Cardiac muscle cell (in vitro differentiated cells and primary cell): ENCODE measurements at regions not wholly inside any gene's neighbourhood (a gene's known extent, or its start where the extent isn't known, plus 50 kb on each side); places are given as distances from the start of the nearest gene placed in this dataset.

Experiments used
- DNase-seq, 2 donors: peaks; one replicate each; pipeline versions ENCODE4 v3.0.0 to v3.0.0-alpha.2; 2010 to 2017; ENCODE audit warnings: low read depth in 1 of 2, low spot score in 1 of 2
- H3K27ac ChIP-seq: fragments of 200-600 bp; sonication (generic); 2 replicates; pipeline ENCODE4 v1.5.1; 2016
- H3K27me3 ChIP-seq: fragments of 200-600 bp; sonication (generic); 2 replicates; pipeline ENCODE4 v1.6.0; 2016; ENCODE audit warnings: control low read depth
- H3K36me3 ChIP-seq: fragments of 200-600 bp; sonication (generic); 2 replicates; pipeline ENCODE4 v1.5.1; 2016; ENCODE audit warnings: control low read depth
- H3K4me1 ChIP-seq: fragments of 200-600 bp; sonication (generic); 2 replicates; pipeline ENCODE4 v1.8.1; 2017; ENCODE audit warnings: low read depth, mild to moderate bottlenecking, mixed run types
- H3K4me3 ChIP-seq: fragments of 200-600 bp; sonication (generic); 2 replicates; pipeline ENCODE4 v1.5.1; 2016; ENCODE audit warnings: mild to moderate bottlenecking
- H3K9me3 ChIP-seq: fragments of 200-600 bp; sonication (generic); 2 replicates; pipeline ENCODE4 v1.5.1; 2017; ENCODE audit warnings: low read depth, mild to moderate bottlenecking, control low read depth
- TF ChIP-seq, protein P1 (sequence below): IDR thresholded peaks from 2 replicates; pipeline ENCODE4 v1.5.1; 2012; ENCODE audit warnings: low read depth, mild to moderate bottlenecking, low read length

DNA sequence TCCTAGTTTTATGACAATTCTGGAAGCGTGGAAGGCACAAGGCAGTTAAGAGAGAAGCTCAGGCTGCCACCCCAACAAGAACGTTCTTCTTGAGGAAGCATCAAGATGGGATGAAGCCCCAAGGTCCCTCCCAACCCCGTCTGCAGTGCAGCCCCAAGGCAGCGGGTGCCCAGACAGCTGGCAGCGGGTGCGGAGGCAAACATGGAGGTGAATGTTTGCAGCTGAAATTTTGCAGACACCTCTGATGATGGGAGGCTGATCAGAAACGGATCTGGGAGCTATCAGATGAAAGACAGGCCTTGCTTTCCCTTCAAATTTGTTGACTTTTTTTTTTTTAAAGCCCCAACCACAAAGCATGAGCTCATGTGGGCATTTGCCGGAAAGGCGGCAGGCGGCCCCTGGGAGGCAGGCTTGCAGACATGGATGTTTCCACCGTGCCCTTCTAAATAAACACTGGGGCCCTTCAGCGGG is 230.7 kb upstream of the RTL1 start:
- TF ChIP-seq, protein P1, sequence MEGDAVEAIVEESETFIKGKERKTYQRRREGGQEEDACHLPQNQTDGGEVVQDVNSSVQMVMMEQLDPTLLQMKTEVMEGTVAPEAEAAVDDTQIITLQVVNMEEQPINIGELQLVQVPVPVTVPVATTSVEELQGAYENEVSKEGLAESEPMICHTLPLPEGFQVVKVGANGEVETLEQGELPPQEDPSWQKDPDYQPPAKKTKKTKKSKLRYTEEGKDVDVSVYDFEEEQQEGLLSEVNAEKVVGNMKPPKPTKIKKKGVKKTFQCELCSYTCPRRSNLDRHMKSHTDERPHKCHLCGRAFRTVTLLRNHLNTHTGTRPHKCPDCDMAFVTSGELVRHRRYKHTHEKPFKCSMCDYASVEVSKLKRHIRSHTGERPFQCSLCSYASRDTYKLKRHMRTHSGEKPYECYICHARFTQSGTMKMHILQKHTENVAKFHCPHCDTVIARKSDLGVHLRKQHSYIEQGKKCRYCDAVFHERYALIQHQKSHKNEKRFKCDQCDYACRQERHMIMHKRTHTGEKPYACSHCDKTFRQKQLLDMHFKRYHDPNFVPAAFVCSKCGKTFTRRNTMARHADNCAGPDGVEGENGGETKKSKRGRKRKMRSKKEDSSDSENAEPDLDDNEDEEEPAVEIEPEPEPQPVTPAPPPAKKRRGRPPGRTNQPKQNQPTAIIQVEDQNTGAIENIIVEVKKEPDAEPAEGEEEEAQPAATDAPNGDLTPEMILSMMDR, result no peak
- Histone ChIP-seq H3K4me3 (no peak overlapping the region), H3K27me3 (no peaks in the 10 kb centered on the region), H3K4me1 (no peaks in the 10 kb centered on the region), H3K36me3 (no peaks in the 10 kb centered on the region), H3K27ac (no peak overlapping the region), H3K9me3 (no peaks in the 10 kb centered on the region)
- DNase-seq, result no peak

DNA sequence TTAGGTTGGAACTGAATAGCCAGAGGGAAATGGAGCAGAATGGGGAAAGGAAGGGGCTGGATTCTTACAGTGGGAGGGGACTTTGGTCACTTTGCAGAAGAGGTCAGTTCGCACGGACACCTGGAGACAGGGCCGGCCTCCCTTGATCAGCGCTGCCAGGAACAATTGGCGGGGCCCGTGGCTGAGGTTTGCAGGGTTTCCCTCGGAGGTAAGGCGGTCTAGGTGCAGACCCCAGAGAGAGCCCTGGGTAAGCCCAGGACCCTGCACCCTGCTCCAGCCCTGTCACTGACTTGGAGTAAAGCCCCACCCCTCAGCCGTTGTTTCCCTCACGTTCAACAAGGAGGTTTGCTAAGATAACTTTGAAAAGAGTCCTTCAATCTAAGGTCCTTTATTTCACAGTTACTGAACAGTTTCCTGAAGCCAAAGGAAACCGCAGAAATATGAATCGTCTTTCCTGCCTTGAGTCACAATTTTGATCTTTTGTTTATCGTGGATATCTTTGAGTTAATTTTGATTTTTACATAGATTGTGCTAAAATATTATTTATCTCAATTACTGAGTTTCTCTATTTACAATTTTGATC is 231.4 kb upstream of the RTL1 start:
- no peaks in the 10 kb centered on the region for H3K9me3 ChIP-seq
- no peak for DNase-seq
- TF ChIP-seq, protein P1, result no peak
- no peaks in the 10 kb centered on the region for H3K36me3 ChIP-seq
- H3K27me3 ChIP-seq, result no peaks in the 10 kb centered on the region
- no peak overlapping the region for H3K4me3 ChIP-seq
- no peaks in the 10 kb centered on the region for H3K4me1 ChIP-seq
- H3K27ac ChIP-seq, result no peak overlapping the region

DNA sequence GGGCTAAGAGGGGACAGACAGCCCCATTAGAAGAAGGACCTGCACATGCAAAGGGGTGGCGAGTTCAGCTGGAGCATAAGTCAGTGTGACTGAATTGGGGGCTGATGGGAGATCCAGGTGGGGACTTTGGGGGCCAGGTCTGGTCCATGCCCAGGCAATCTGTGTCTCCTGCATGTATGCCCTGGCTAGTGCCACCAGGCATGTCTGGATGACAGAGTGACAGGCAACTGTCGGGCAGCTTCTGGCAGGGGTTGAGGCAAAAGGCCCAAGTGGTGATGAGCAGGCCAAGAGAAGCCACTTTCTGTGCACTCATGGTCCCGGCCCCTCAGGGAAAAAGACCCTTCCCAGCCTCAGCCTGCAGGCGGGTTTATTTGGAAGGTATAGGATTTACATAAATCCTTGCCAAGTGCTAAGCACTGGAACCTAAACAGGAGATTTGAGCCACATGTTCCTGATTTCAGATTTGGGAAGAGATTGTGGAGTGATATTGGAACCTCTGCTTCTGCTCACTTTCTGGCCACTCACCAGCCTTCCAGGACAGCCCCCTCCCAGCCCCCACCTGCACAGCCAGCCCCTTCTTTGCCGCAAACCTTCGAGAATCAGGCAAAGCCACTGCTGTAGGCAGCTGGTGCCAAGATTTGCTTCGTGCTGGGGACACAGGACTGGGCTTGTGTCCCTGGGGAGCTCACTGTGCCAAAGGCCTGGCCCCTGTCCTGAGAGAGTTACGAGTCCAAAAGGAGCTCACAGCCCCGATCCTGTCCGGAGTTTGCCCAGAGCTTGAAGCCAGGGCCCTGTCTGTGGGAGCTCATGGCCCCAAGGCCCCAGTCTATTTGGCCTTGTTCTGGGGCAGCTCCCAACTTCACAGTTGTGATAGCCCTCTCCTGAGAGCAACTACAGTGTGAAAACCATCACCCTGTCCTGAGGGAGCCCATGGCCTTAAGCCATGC is 232.5 kb upstream of the RTL1 start:
- H3K27me3 ChIP-seq, result no peaks in the 10 kb centered on the region
- no peaks in the 10 kb centered on the region for H3K36me3 ChIP-seq
- no peak for DNase-seq
- H3K27ac ChIP-seq, result no peak overlapping the region
- no peak overlapping the region for H3K4me3 ChIP-seq
- H3K9me3 ChIP-seq, result no peaks in the 10 kb centered on the region
- no peaks in the 10 kb centered on the region for H3K4me1 ChIP-seq
- TF ChIP-seq, protein P1, result no peak

DNA sequence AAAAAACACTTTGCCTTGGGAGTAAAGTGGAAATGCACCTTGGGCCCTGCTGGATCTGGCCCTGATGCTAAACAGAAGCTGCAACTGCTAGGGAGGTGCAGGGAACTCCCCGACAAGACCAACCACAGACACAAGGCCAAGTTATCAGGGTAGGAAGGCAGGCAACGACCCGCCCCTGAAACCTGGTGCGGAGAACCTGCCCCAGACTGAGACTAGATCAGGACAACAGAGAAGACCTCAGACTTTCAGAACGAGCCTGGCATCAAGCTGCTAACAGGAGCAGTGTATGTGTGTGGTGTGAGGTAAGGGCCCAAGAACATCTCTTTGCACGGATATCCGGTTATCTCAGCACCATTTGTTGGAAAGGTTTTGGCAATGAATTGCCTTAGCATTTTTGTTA is 233.7 kb upstream of the RTL1 start:
- Histone ChIP-seq H3K27ac (no peak overlapping the region), H3K9me3 (no peaks in the 10 kb centered on the region), H3K4me1 (no peaks in the 10 kb centered on the region), H3K4me3 (no peak overlapping the region), H3K27me3 (no peaks in the 10 kb centered on the region), H3K36me3 (no peaks in the 10 kb centered on the region)
- no peak for DNase-seq
- TF ChIP-seq, protein P1, result no peak

DNA sequence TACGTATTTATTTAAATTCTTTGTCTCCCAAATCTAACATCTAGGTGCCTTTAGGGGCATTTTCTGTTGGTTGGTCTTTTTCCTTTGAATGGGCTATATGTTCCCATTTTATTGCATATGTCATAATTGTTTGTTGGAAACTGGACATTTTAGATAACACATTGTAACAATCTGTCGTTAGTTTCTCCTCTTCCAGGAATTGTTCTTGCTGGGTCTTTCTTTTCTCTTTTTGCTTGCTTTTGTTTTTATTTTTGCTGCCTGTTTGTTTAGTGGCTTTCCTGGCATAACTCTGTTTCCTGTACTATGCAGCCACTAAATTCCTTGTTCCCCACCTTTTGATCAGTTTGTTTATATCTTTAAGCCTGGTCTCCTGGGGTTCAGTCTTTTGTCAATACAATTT is 244.3 kb upstream of the RTL1 start:
- no peaks in the 10 kb centered on the region for H3K4me1 ChIP-seq
- no peaks in the 10 kb centered on the region for H3K9me3 ChIP-seq
- TF ChIP-seq, protein P1, result no peak
- H3K27me3 ChIP-seq, result no peaks in the 10 kb centered on the region
- H3K4me3 ChIP-seq, result no peak overlapping the region
- H3K27ac ChIP-seq, result no peak overlapping the region
- H3K36me3 ChIP-seq, result no peaks in the 10 kb centered on the region
- DNase-seq, result no peak
